NCI-H82 treated with DMSO at 0.1 percent for 48 hours (cell line): ENCODE measurements at regions not wholly inside any gene's neighbourhood (a gene's known extent, or its start where the extent isn't known, plus 50 kb on each side); places are given as distances from the start of the nearest gene placed in this dataset.

Experiments
- DNase-seq: peaks from one replicate; lab custom pipeline; 2025; ENCODE audit not compliant: unreplicated experiment; lab: John Stamatoyannopoulos, UW

DNA sequence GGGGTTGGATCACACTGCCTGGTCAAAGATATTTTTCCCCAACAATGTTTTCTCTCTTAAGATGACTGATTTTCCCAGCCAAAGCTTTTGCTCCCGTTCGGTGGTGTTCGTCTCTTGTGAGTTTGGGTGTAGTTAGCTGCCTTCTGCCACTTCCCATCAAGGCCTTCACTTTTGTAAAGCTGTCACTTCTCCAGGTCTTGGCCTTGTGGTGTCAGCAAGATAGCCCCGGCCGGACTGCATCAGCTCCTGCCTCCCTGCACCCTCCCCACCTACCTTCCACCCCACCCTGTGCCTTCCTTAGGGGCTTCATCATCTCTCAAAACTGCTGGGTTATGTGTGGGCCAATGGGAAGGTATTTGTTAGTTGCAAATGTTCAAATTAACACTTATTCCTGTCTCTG, 228.9 kb downstream of the BCL11A start:
- DNase-seq, result no peak

DNA sequence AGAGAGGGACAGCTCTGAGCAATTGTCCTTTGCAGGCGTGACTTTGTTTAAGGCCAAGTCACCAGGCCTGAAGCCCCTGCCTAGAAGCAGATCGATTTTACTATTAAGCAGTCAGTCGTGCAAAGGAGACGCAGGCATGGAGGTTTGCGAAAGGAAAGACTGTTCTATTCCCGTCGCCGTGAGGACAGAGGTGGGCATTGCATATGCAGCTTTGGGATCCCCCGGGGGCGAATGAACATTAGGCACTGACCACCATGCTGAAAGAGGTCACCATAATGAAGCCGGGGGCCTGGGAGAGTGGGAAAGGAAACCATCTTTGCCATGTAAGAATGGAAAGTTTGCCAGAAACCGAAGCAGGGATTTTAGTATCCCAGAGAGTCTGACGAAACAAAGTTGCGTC, 231.6 kb downstream of the BCL11A start:
- DNase-seq, result no peak

DNA sequence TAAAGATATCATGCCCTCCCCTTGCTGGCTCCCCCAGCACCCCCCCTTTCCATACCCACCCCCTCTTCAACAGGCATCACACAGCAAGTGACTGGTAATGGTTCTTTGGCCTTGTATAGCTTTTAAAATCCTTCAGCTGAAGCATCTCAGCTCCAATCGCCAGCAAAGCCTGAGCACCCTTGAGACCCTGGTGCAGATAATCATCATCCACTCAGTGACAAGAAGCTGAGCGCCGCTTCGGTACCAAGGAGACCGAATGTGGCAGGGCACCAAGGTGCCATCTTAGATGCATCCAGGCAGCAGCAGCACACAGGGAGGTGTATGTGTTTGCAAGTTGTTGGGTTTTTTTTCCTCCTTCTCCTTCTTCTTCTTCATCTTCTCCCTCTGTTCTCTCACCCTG, 232.7 kb downstream of the BCL11A start:
- no peak for DNase-seq

DNA sequence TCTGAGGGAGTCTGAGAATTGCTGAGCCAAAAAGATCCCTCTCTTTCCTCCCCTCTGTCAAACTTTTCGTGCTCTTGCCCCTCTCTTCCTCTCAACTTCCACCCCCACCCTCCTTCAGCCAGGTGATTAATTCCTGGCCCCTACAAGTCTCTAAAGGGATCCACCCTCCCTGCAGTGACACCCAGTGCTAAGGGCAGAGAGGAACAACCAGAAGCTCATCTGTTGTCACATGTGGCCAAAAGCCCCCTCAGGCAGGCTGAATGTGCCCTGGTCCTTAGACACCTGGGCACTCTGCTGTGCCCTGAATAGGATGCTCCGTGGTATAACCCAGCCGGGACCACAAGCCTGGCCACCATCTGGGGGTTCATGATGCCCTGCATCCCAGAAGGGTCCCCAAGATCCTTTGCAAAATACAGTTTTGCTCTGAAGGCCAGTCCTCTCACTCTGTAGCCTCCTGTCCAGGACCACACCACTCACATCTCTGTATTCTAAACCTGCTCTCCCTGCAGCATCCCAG, 234.4 kb downstream of the BCL11A start:
- no peak for DNase-seq

DNA sequence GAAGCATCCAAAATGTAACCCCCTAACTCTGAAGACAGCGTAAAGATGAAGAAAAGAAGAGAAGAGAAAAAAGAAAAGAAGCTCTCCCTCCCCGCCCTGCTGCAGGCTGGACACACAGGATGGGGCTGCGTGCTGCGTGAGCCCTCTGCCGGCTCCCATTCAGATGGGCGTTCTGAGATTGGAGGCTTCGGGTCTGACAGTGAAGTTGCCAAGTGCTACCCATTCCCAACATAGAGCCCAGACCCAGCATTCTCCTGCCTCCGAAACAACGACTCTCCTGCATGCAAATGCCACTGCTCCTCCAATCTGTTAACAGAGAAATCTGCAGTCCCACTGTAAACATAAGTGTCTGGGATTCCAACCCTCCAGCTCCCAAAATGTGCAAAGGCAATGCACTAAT, 234.9 kb downstream of the BCL11A start:
- DNase-seq, result no peak

DNA sequence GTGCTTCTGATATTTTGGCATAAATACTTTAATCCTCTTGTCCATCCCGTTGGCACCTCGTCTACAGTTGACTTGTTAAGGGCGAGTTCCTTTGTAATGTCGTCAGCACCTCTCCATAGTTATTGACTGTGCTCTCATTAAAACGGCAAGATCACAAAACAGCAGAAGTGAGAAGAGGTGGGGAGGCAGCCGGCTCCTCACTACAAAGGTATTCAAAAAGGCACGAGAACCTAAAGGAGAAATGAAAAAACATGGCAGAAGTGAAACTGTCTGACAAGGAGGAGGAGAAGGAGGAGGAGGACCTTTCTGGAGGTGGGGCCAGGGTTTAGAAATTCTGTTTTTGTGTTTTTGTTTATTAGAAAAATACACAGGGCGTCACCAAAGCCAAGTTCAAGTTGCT, 235.6 kb downstream of the BCL11A start:
- DNase-seq, result no peak

DNA sequence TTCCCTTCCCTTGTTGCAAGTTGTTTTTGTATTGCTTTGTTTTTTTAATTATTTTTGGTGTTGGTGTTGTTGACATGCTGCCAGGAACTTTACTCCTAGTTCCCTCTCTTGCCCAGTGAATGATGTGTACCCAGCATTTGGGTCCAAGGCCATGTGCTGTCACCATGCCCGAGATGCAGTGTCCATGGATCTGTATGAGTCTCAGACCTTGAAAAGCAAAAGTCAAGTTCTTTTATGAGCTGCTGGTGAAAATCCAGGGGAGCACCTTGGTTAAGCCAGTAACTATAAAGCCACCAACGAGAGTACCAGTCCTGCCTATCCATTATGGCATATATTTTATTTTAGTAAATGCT, 236.4 kb downstream of the BCL11A start:
- no peak for DNase-seq

DNA sequence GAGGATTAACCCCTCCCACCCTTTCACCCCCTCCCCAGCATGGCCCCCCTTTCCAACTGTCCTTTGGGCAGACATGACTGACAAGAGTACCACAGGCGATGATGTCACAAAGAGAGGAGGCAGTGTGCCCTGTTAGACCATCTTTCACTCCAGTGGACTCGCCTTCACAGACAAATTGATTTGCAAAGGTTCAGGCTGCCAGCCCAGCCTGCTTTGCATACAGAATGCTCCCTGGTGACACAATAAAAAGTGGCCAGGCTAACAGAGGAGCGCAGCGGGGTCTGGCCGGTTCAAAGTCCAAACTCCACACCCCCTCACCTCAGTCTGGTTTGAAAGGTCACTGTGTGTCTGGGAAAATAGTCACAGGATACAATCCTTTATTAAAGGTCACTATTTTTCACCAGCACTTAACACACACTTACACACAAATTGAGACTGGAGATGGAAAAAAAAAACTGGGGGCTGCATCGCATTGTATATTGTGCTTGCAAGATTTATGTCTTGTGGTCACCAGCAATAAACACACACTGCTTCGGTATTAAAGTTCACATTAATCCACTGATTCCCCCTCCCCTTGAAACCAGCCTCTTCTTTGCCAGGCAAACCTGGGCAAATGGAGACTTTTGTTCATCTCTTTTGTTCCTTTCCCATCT, 236.9 kb downstream of the BCL11A start:
- no peak for DNase-seq

DNA sequence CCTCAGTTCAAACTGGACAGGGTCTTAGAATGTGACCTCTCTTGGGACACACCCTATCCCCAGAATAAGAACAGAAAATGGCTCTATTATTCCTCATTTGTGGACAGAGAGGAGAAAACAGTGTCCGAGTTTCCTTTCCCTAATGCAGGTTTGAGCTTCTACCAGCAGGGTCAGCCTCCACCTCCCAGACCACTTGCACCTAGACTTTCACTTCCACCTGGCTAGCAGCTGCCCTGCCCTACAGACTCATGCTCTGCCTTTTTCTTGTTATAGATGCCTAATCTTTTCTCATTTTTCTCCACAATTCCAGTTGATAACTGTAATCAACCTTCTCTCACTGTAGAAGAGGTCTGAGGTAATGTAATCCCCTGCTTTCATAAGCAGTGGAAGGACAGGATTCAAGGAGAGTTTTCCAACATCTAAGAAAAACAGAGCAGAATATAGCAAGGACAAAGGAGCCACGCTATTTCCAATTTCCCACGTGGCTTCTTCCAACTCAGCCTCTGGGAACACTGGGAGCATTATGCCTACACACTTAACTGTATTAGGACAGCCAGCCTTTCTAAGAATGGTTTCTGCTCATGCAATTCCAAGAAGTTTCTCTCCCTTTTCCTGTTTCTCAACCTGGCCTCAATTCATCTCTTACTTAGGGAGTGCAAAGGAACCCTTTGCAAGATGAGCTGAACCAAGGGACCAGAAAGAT, 239.8 kb downstream of the BCL11A start:
- no peak for DNase-seq

DNA sequence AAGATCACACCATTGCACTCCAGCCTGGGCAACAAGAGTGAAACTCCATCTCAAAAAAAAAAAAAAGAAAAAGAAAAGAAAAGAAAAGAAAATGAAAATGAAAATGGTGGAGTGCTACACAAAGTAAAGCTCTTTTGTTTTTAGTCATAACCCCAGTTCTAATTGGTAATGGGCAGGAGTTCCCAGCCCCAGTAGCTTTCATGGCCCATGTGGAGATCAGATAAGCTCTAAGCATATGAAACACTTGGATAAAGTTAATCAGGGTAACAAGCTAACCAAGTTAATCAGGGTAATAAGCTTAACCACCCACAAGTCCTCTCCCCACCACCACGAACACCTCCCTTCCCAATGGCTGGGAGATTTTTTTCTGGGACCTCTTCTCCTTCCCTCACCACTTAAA, 240.8 kb downstream of the BCL11A start:
- DNase-seq, result peak; percentile 89

DNA sequence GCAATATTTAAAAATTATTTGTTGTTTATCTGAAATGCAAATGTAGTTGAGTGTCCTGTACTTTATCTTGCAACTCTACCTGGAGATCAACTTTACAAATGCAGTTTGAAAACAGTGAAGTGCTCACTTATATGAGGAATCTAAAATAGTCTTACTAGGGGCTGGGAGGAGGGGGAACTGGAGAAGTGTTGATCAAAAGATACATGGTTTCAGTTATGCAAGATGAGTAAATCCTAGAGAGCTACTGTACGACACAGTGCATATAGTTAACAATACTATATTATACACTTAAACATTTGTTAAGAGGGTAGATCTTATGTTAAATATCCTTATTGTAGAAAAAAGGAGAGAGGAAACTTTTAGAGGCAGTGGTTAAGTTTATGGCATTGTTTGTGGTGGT, 241.9 kb downstream of the BCL11A start:
- no peak for DNase-seq

DNA sequence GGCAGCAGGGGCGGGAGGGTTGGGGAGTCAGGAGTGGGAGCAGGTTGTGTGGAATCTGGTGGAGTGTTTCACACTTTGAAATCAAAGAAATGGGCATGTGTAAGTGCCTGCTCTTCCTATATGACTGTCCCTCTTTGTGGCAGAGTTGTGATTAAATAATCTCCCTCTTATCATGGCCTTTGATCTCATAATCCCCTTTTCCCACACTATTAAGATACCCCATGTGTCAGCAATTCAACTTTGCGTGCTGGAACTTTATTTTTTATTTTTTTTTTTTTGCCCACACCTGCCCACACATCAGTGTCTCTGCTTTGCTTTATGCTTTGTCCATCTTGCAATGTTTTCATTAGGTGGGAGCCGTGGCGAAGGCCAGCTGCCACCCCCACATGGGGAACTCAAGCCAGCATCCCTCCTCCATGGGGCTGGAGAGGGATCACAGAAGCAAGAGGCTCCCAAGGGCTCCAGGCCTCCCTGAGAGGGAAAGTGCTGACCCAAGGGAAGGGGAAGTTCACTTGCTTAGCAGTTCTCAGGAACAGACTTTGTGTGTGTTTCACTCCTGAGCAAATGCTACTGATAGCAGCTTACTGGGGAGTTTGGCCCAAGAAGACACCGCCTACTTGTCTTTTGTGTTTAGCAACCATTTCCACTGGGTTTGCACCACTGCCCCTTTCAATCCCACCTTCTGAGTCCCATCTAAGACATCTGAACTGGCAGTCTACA, 243.4 kb downstream of the BCL11A start:
- peak; percentile 13 for DNase-seq

DNA sequence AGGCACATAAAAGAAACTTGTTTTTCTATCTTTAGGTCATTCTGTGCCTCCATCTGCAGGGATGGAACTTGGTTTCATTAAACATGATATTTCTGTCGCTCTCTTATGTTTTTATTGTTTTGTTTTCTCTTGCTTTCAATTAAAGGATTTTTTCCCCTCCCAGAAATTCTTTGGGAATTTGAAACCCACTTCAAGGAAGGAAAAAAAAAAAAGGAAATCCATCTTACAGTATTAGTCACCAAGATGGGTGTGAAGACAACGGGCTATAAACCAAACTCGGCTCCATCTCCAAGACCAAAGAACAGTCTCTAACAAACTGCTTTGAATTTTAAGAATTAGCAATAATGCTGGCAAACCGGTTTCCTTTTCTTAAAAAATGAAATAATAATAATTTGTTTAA, 244.1 kb downstream of the BCL11A start:
- DNase-seq, result no peak

DNA sequence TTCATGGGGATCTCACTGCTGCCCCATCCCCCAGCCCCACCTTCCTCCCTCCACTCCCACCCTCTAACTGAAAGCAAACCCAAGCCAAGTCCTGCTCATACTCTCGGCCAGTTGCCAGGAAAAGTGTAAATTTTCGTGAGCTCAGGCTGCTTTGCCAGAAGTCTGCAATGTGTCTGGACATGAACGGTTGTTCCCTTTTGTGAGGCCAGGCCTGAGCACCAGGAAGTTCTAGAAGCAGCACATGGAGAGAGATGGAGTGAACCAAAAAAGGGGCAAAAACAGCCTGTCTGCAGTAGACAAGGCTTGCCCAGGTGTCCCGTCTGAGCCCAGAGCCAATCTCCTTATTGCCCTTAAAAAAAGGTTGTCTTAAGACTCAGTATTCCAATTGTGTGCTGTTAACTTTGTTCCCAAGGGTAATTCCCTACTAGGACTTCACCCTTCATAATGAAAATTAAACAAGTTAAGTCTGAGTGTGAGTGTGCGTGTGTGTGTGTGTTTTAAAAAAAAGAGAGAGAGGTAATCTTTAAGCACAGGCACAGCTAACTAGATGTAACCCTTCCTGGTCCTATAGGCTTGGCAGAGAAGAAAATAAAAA, 247.1 kb downstream of the BCL11A start:
- no peak for DNase-seq

DNA sequence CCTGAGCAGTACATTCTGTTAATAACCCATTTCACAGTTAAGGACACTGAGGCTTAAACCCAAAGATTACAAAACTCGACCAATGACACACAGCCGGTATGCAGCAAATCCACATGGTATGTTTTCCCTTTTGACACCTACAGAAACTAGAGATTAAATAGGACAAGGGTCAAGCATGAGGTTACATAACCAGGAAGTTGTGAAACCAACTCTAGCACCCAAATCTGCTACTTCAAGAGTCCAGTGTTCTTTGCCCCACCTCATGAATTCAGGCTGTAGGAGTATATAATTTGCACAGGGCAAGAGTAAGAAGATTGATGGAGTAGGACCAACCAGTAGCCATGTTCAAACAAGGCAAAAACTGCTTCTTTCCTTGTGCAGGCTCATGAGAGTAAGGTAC, 249.8 kb downstream of the BCL11A start:
- DNase-seq, result no peak

DNA sequence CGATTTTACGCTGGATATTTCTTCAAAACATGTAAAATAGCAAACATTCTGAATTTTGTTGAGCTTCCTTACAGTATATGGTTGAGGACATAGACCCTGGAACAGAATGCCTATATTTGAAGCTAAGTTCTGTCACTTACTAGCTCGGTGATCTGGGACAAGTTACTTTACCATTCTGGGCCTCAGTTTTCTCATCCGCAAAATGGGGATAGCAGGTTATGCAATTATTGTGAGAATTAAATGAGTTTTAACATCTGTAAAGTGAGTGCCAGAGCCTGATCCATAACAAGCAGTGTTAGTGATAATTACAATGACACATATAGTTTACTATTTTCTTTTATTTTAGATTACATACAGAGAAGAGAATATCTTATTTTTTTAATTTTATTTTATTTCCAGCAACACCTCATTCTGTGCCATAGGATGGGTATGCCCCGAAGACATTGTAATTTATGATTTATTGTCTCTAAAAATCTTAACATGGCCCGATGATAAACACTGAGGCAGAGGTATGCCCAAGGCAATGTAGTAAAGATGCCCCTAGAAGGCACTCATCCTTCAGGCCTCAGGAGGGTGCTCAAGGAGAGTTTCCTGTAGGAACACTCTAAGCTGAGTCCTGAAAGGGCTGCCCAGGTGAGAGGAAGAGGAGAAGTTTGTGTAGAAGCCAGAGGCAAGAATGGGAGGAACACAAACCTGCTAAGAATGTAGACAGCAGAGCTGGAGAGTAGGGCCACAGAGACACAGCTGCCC, 250.9 kb downstream of the BCL11A start:
- no peak for DNase-seq

DNA sequence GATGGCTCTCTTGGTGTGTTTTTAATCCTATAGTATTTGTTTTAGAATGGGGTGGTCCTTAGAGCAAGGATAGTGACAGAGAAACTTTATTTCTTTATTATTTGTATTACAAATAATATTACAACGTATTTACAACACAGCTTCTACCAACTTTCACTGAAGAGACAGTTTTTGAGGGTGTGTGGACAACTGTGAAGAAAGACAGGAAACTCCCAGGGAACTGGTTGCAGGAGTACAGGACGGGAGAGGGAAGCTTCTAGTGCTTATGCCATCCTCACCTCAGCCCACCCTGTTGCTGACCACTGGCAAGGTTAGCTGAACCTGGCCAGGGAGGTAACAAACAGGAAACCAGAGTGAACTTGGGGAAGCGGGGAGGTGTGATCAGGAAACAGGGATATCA, 251.7 kb downstream of the BCL11A start:
- no peak for DNase-seq

DNA sequence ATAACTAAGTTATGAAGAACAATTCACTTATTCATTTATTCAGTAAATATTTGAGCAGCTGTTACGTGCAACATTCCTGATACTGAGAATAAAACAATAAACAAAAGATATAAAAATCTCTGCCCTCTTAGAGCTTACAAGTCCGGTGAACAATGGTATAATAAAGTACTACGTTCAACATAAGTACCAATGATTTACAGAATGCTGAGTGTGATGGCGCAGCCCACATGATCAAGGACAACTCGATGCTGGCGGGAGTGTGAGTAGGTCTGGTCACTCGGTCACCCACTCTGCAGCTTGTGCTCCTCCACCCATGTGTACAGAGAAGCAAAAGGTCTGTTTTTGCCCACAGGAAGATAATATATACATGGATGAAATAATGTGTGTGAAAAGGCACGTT, 254.3 kb downstream of the BCL11A start:
- no peak for DNase-seq

DNA sequence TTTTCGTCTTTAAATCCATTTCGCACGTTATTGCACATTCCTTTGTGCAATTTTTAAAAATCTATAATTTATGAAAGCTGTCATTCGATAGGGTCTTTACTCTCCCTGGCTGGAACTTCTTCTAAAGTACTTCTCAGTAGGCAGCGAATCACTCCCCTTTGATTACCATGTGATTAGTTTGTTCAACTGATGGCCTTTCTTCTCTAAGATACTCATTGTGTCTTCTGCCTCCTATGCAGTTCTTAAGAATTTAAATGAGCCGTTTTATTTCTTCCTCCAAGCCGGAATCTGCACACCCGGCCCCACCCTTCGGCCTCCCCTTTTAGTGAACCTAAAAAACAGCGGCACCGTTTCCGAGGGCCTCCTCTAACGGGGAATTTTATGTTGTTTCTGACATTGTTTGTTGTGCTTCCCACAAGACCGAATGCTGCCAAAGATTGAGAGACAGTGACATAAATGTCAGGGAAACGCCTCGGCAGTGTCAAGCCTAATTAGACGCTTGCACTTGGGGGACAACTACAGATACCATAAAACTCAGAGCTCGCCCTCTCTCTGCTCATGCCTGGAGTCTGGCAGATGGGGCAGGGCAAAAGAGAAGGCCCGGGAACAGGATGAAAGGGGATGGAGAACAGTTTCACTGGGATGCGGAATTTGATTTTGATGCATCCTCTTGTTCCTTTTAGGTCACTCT, 255.3 kb downstream of the BCL11A start:
- DNase-seq, result no peak

DNA sequence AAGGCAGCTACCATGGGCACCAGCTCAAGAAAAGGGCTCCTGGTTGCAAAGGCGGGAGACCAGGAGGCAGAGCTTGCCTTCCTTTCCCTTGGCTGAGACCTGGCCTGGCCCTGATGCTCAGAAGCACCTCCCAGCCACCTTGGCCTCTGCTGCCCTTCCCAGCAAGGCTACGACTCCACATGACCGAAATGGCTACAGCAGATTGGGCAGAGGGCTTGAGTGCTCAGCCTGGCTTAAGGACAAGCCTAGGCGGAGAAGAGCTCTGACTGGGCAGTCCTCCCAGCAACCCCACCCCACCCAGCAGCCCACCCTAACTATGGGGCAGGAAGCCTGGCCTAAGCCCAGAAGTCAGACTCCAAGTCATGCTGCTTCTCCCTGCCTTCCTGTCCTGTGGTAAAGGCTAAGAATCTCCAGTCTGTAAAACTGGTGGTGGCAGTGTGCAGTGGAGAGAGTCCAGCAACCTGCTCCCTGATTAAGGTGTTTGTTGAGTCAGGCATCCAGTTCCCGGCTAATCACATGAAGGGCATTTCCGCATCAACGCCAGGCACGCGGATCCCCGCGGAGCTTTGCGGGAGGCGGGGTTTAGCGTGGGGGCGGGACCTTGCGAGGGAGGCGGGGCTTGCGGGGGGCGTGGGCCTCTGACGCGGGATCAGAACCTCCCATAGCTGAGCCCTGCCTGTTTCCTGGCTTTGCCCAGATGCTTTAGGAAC, 256.0 kb downstream of the BCL11A start:
- DNase-seq, result no peak
